WTC11 (cell line): ENCODE measurements at regions not wholly inside any gene's neighbourhood (a gene's known extent, or its start where the extent isn't known, plus 50 kb on each side); places are given as distances from the start of the nearest gene placed in this dataset.

Source experiments
- ATAC-seq: fragments of 200-7000 bp; cut with Tn5 transposase; 2 replicates; pipeline ENCODE4 v1.10.0; 2021; ENCODE audit warnings: mild to moderate bottlenecking, moderate library complexity
- CTCF ChIA-PET: fragments of 300-600 bp; sonication (Branson Sonifier 250); formaldehyde crosslinking; loops from one replicate; lab custom pipeline; 2021; ENCODE audit warnings: antibody characterized with exemption; lab: Charles Lee
- POLR2A ChIA-PET: fragments of 350-600 bp; sonication (Branson Sonifier 250); formaldehyde crosslinking; loops from one replicate; lab custom pipeline; 2021; ENCODE audit warnings: antibody characterized with exemption; lab: Charles Lee
- DNase-seq: peaks from one replicate; pipeline ENCODE4 v3.0.0; 2021; ENCODE audit warnings: low spot score
- H3K27ac Mint-ChIP-seq: 2 replicates; pipeline ENCODE4 v1.8.0; 2021; ENCODE audit warnings: mixed read lengths
- H3K27me3 Mint-ChIP-seq: 2 replicates; pipeline ENCODE4 v1.8.0; 2021; ENCODE audit warnings: low read depth, mild to moderate bottlenecking, moderate library complexity, mixed read lengths
- H3K36me3 Mint-ChIP-seq: 2 replicates; pipeline ENCODE4 v1.8.0; 2021; ENCODE audit warnings: mixed read lengths
- H3K4me1 Mint-ChIP-seq: 2 replicates; pipeline ENCODE4 v1.8.0; 2022; ENCODE audit warnings: mixed read lengths
- H3K4me3 Mint-ChIP-seq: 2 replicates; pipeline ENCODE4 v1.8.0; 2021; ENCODE audit warnings: mild to moderate bottlenecking, moderate library complexity, mixed read lengths
- H3K9me3 Mint-ChIP-seq: 2 replicates; pipeline ENCODE4 v1.8.0; 2021; ENCODE audit warnings: mixed read lengths
- CBFB ChIP-seq: sonication (generic); formaldehyde crosslinking; IDR thresholded peaks from 2 replicates; pipeline ENCODE4 v1.8.1; 2022; ENCODE audit warnings: mild to moderate bottlenecking, low read depth, missing genetic modification reagents
- ETV6 ChIP-seq: sonication (generic); formaldehyde crosslinking; IDR thresholded peaks from 2 replicates; pipeline ENCODE4 v1.8.1; 2022; ENCODE audit warnings: mild to moderate bottlenecking, missing genetic modification reagents
- FOXK1 ChIP-seq: sonication (generic); formaldehyde crosslinking; IDR thresholded peaks from 2 replicates; pipeline ENCODE4 v1.8.0; 2022; ENCODE audit warnings: mild to moderate bottlenecking, moderate library complexity, missing genetic modification reagents
- FOXP4 ChIP-seq: sonication (generic); formaldehyde crosslinking; IDR thresholded peaks from 2 replicates; pipeline ENCODE4 v1.8.0; 2022; ENCODE audit warnings: mild to moderate bottlenecking, missing genetic modification reagents
- KAT7 ChIP-seq: sonication (generic); formaldehyde crosslinking; IDR thresholded peaks from 2 replicates; pipeline ENCODE4 v1.8.1; 2023; ENCODE audit warnings: missing genetic modification reagents, mild to moderate bottlenecking, borderline replicate concordance
- MAX ChIP-seq: sonication (generic); formaldehyde crosslinking; IDR thresholded peaks from 2 replicates; pipeline ENCODE4 v1.8.0; 2022; ENCODE audit warnings: mild to moderate bottlenecking, missing genetic modification reagents
- MYBL2 ChIP-seq: sonication (generic); formaldehyde crosslinking; IDR thresholded peaks from 2 replicates; pipeline ENCODE4 v1.8.1; 2023; ENCODE audit warnings: mild to moderate bottlenecking, moderate library complexity, missing genetic modification reagents
- NFATC4 ChIP-seq: fragments of 250-450 bp; sonication (Bioruptor Pico); IDR thresholded peaks from 2 replicates; pipeline ENCODE4 v1.9.0; 2021; ENCODE audit warnings: mild to moderate bottlenecking
- OVOL2 ChIP-seq: fragments of 250-450 bp; sonication (Bioruptor Pico); IDR thresholded peaks from 2 replicates; pipeline ENCODE4 v1.9.0; 2021; ENCODE audit warnings: mild to moderate bottlenecking, borderline replicate concordance
- SMAD3 ChIP-seq: sonication (generic); formaldehyde crosslinking; IDR thresholded peaks from 2 replicates; pipeline ENCODE4 v1.8.0; 2022; ENCODE audit warnings: missing genetic modification reagents, mild to moderate bottlenecking, borderline replicate concordance
- SMAD4 ChIP-seq: sonication (generic); formaldehyde crosslinking; IDR thresholded peaks from 2 replicates; pipeline ENCODE4 v1.8.0; 2022; ENCODE audit warnings: mild to moderate bottlenecking, missing genetic modification reagents
- TEAD1 ChIP-seq: sonication (generic); formaldehyde crosslinking; IDR thresholded peaks from 2 replicates; pipeline ENCODE4 v1.8.0; 2022; ENCODE audit warnings: mild to moderate bottlenecking, missing genetic modification reagents
- USF2 ChIP-seq: sonication (generic); formaldehyde crosslinking; IDR thresholded peaks from 2 replicates; pipeline ENCODE4 v1.8.1; 2023; ENCODE audit warnings: mild to moderate bottlenecking, missing genetic modification reagents, moderate library complexity
- ZBTB43 ChIP-seq: sonication (generic); formaldehyde crosslinking; IDR thresholded peaks from 2 replicates; pipeline ENCODE4 v1.8.1; 2023; ENCODE audit warnings: mild to moderate bottlenecking, missing genetic modification reagents
- ZNF121 ChIP-seq: sonication (generic); formaldehyde crosslinking; IDR thresholded peaks from 2 replicates; pipeline ENCODE4 v1.8.0; 2023; ENCODE audit warnings: missing genetic modification reagents
- ZNF396 ChIP-seq: fragments of 250-450 bp; sonication (Bioruptor Pico); IDR thresholded peaks from 2 replicates; pipeline ENCODE4 v1.8.0; 2021; ENCODE audit warnings: mild to moderate bottlenecking, moderate library complexity, borderline replicate concordance
- TF ChIP-seq, protein P1 (sequence below): sonication (generic); formaldehyde crosslinking; IDR thresholded peaks from 2 replicates; pipeline ENCODE4 v1.8.1; 2023; ENCODE audit warnings: mild to moderate bottlenecking, missing genetic modification reagents, moderate library complexity
- TF ChIP-seq, protein P2 (sequence below): sonication (generic); formaldehyde crosslinking; IDR thresholded peaks from 2 replicates; pipeline ENCODE4 v1.8.1; 2023; ENCODE audit warnings: mild to moderate bottlenecking, missing genetic modification reagents, borderline replicate concordance
- TF ChIP-seq, protein P3 (sequence below): fragments of 250-450 bp; sonication (Bioruptor Pico); IDR thresholded peaks from 2 replicates; pipeline ENCODE4 v1.9.0; 2021; ENCODE audit warnings: mild to moderate bottlenecking
- TF ChIP-seq, protein P4 (sequence below): sonication (generic); formaldehyde crosslinking; IDR thresholded peaks from 2 replicates; pipeline ENCODE4 v1.8.0; 2022; ENCODE audit warnings: mild to moderate bottlenecking, missing genetic modification reagents
- TF ChIP-seq, protein P5 (sequence below): sonication (generic); formaldehyde crosslinking; IDR thresholded peaks from 2 replicates; pipeline ENCODE4 v1.8.1; 2022; ENCODE audit warnings: missing genetic modification reagents, borderline replicate concordance

DNA sequence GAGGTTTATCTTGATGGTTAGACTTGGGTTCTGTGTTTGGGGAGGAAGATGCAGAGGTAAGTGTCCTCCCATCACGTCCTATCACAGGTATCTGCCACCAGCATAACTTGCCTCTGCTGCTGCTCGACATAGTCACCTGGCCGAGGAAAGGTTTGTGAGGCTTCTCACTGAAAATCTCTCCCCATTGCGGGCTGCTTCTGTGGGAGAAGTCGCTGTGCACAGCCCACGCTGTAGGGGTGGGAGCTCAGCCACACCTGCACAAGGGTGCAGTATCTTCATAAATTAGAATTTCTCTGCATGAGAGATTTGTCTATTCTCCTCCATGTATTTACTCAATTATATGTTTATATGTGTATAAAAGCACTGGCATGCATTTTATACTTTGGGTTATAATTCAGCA lies 415.7 kb upstream of the MYT1L start (continued):
- TF ChIP-seq ZNF396 (CRISPR knock-in tag) (no peak), CBFB (CRISPR knock-in tag) (no peak), ZNF121 (CRISPR knock-in tag) (no peak), FOXP4 (CRISPR knock-in tag) (no peak), SMAD4 (CRISPR knock-in tag) (no peak), KAT7 (no peak), MAX (CRISPR knock-in tag) (no peak), SMAD3 (no peak), USF2 (CRISPR knock-in tag) (no peak)
- TF ChIP-seq, protein P1, sequence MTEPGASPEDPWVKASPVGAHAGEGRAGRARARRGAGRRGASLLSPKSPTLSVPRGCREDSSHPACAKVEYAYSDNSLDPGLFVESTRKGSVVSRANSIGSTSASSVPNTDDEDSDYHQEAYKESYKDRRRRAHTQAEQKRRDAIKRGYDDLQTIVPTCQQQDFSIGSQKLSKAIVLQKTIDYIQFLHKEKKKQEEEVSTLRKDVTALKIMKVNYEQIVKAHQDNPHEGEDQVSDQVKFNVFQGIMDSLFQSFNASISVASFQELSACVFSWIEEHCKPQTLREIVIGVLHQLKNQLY (CRISPR knock-in tag) = no peak
- TF ChIP-seq, protein P2, sequence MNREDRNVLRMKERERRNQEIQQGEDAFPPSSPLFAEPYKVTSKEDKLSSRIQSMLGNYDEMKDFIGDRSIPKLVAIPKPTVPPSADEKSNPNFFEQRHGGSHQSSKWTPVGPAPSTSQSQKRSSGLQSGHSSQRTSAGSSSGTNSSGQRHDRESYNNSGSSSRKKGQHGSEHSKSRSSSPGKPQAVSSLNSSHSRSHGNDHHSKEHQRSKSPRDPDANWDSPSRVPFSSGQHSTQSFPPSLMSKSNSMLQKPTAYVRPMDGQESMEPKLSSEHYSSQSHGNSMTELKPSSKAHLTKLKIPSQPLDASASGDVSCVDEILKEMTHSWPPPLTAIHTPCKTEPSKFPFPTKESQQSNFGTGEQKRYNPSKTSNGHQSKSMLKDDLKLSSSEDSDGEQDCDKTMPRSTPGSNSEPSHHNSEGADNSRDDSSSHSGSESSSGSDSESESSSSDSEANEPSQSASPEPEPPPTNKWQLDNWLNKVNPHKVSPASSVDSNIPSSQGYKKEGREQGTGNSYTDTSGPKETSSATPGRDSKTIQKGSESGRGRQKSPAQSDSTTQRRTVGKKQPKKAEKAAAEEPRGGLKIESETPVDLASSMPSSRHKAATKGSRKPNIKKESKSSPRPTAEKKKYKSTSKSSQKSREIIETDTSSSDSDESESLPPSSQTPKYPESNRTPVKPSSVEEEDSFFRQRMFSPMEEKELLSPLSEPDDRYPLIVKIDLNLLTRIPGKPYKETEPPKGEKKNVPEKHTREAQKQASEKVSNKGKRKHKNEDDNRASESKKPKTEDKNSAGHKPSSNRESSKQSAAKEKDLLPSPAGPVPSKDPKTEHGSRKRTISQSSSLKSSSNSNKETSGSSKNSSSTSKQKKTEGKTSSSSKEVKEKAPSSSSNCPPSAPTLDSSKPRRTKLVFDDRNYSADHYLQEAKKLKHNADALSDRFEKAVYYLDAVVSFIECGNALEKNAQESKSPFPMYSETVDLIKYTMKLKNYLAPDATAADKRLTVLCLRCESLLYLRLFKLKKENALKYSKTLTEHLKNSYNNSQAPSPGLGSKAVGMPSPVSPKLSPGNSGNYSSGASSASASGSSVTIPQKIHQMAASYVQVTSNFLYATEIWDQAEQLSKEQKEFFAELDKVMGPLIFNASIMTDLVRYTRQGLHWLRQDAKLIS (CRISPR knock-in tag) = no peak

- no peaks in the 10 kb centered on the region for H3K36me3 Mint-ChIP-seq
- H3K27me3 Mint-ChIP-seq = no peaks in the 10 kb centered on the region
- CTCF ChIA-PET = no interaction called here
- no peak overlapping the region for H3K4me3 Mint-ChIP-seq
- POLR2A ChIA-PET = no interaction called here
- H3K4me1 Mint-ChIP-seq = peaks cover 11% of the 10 kb centered on the region
- H3K9me3 Mint-ChIP-seq = peaks cover 10% of the 10 kb centered on the region
- DNase-seq (no peak), ATAC-seq (no peak)
- H3K27ac Mint-ChIP-seq = no peak overlapping the region
- TF ChIP-seq, protein P3, sequence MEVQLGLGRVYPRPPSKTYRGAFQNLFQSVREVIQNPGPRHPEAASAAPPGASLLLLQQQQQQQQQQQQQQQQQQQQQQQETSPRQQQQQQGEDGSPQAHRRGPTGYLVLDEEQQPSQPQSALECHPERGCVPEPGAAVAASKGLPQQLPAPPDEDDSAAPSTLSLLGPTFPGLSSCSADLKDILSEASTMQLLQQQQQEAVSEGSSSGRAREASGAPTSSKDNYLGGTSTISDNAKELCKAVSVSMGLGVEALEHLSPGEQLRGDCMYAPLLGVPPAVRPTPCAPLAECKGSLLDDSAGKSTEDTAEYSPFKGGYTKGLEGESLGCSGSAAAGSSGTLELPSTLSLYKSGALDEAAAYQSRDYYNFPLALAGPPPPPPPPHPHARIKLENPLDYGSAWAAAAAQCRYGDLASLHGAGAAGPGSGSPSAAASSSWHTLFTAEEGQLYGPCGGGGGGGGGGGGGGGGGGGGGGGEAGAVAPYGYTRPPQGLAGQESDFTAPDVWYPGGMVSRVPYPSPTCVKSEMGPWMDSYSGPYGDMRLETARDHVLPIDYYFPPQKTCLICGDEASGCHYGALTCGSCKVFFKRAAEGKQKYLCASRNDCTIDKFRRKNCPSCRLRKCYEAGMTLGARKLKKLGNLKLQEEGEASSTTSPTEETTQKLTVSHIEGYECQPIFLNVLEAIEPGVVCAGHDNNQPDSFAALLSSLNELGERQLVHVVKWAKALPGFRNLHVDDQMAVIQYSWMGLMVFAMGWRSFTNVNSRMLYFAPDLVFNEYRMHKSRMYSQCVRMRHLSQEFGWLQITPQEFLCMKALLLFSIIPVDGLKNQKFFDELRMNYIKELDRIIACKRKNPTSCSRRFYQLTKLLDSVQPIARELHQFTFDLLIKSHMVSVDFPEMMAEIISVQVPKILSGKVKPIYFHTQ (CRISPR knock-in tag) = no peak
- TF ChIP-seq ETV6 (CRISPR knock-in tag) (no peak), FOXK1 (no peak), ZNF121 (CRISPR knock-in tag) (no peak), MYBL2 (CRISPR knock-in tag) (no peak), TEAD1 (no peak), NFATC4 (CRISPR knock-in tag) (no peak), OVOL2 (CRISPR knock-in tag) (no peak), ZBTB43 (no peak)
- TF ChIP-seq, protein P4, sequence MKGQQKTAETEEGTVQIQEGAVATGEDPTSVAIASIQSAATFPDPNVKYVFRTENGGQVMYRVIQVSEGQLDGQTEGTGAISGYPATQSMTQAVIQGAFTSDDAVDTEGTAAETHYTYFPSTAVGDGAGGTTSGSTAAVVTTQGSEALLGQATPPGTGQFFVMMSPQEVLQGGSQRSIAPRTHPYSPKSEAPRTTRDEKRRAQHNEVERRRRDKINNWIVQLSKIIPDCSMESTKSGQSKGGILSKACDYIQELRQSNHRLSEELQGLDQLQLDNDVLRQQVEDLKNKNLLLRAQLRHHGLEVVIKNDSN (CRISPR knock-in tag) = no peak
- TF ChIP-seq, protein P5, sequence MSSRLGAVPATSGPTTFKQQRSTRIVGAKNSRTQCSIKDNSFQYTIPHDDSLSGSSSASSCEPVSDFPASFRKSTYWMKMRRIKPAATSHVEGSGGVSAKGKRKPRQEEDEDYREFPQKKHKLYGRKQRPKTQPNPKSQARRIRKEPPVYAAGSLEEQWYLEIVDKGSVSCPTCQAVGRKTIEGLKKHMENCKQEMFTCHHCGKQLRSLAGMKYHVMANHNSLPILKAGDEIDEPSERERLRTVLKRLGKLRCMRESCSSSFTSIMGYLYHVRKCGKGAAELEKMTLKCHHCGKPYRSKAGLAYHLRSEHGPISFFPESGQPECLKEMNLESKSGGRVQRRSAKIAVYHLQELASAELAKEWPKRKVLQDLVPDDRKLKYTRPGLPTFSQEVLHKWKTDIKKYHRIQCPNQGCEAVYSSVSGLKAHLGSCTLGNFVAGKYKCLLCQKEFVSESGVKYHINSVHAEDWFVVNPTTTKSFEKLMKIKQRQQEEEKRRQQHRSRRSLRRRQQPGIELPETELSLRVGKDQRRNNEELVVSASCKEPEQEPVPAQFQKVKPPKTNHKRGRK (CRISPR knock-in tag) = no peak
These were observed 414.1 kb upstream of the MYT1L start for GRCh38 chr2:2744958-2745715.
